Gastroesophageal sphincter (tissue), 3 donors: ENCODE measurements at regions not wholly inside any gene's neighbourhood (a gene's known extent, or its start where the extent isn't known, plus 50 kb on each side); places are given as distances from the start of the nearest gene placed in this dataset.

Experiments
- CTCF ChIP-seq, 4 experiments: fragments of 200-600 bp in 2 of 4; fragments of 450-650 bp in 2 of 4; sonication (generic) in 1 of 4; IDR thresholded peaks; one replicate each; pipeline ENCODE4 v1.5.1; 2017 to 2019; ENCODE audit warnings: antibody characterized with exemption in 4 of 4, mild to moderate bottlenecking in 2 of 4, moderate library complexity in 2 of 4
- EP300 ChIP-seq: sonication (generic); formaldehyde crosslinking; IDR thresholded peaks from one replicate; pipeline ENCODE4 v1.6.1; 2017; ENCODE audit warnings: antibody characterized with exemption, mild to moderate bottlenecking
- POLR2A ChIP-seq, 2 donors: fragments of 450-650 bp; IDR thresholded peaks; one replicate each; pipeline ENCODE4 v1.6.1; 2017; ENCODE audit warnings: antibody characterized with exemption in 2 of 2, mild to moderate bottlenecking in 2 of 2, moderate library complexity in 1 of 2
- POLR2AphosphoS5 ChIP-seq: sonication (generic); formaldehyde crosslinking; IDR thresholded peaks from one replicate; pipeline ENCODE4 v1.6.1; 2017; ENCODE audit warnings: antibody characterized with exemption

GRCh38 chr12:115440438-115440837 is 756.5 kb upstream of the TBX3 start:
- TF ChIP-seq POLR2A (IDR thresholded peaks at IDR 0.05) (no peak), CTCF (IDR thresholded peaks at IDR 0.05) (no peak), POLR2AphosphoS5 (no peak), EP300 (no peak)
